ENCODE measurements at regions not wholly inside any gene's neighbourhood (a gene's known extent, or its start where the extent isn't known, plus 50 kb on each side); places are given as distances from the start of the nearest gene placed in this dataset.

- no peak for DNase-seq
Measured at GRCh38 chr3:33936921-33937525, 138.6 kb downstream of the PDCD6IP start.

GRCh38 chr3:33937628-33938027, 139.2 kb downstream of the PDCD6IP start:
- no TSS peak for BruUV-seq (replicated peaks)
- DNase-seq, result no peak
- no peak for TF ChIP-seq CTCF (IDR thresholded peaks at IDR 0.05; ENCODE audit: unreplicated experiment)
- CTCF ChIA-PET, result interaction anchor here (0.6 kb wide), 1 partner anchor 643 kb away, joined by 3 read pairs; no protein-coding TSS in a partner anchor
- H3K36me3 Mint-ChIP-seq (ENCODE audit: insufficient read depth, unreplicated experiment), result no peaks in the 10 kb centered on the region
- peaks cover 41% of the 10 kb centered on the region for H3K27me3 Mint-ChIP-seq (ENCODE audit: unreplicated experiment)
- intact Hi-C loops (cut with micrococcal nuclease; ENCODE audit: unreplicated experiment), result no loop called here
- H3K4me3 Mint-ChIP-seq (ENCODE audit: low read depth, unreplicated experiment), result no peak overlapping the region
- no peaks in the 10 kb centered on the region for H3K4me1 Mint-ChIP-seq (ENCODE audit: low read depth, unreplicated experiment)
- no peaks in the 10 kb centered on the region for H3K9me3 Mint-ChIP-seq (ENCODE audit: low read depth, unreplicated experiment)
- no peak overlapping the region for H3K27ac Mint-ChIP-seq (ENCODE audit: unreplicated experiment)

More at GRCh38 chr3:33936921-33937525, 138.6 kb downstream of the PDCD6IP start:
- H3K36me3 Mint-ChIP-seq (ENCODE audit: insufficient read depth, unreplicated experiment), result no peaks in the 10 kb centered on the region
- no peaks in the 10 kb centered on the region for H3K4me1 Mint-ChIP-seq (ENCODE audit: low read depth, unreplicated experiment)
- BruUV-seq (replicated peaks), result no TSS peak
- TF ChIP-seq CTCF (IDR thresholded peaks at IDR 0.05; ENCODE audit: unreplicated experiment), result no peak
- no peak overlapping the region for H3K27ac Mint-ChIP-seq (ENCODE audit: unreplicated experiment)
- CTCF ChIA-PET, result interaction anchor here (0.6 kb wide), 1 partner anchor 643 kb away, joined by 3 read pairs; no protein-coding TSS in a partner anchor
- no peaks in the 10 kb centered on the region for H3K9me3 Mint-ChIP-seq (ENCODE audit: low read depth, unreplicated experiment)
- intact Hi-C loops (cut with micrococcal nuclease; ENCODE audit: unreplicated experiment), result no loop called here
- peaks cover 41% of the 10 kb centered on the region for H3K27me3 Mint-ChIP-seq (ENCODE audit: unreplicated experiment)
- no peak overlapping the region for H3K4me3 Mint-ChIP-seq (ENCODE audit: low read depth, unreplicated experiment)

- Mint-ChIP-seq H3K9me3 (ENCODE audit: low read depth, unreplicated experiment) (no peaks in the 10 kb centered on the region), H3K36me3 (ENCODE audit: insufficient read depth, unreplicated experiment) (no peaks in the 10 kb centered on the region), H3K27me3 (ENCODE audit: unreplicated experiment) (peaks cover 44% of the 10 kb centered on the region), H3K4me3 (ENCODE audit: low read depth, unreplicated experiment) (no peak overlapping the region), H3K4me1 (ENCODE audit: low read depth, unreplicated experiment) (no peaks in the 10 kb centered on the region), H3K27ac (ENCODE audit: unreplicated experiment) (no peak overlapping the region)
- no peak for DNase-seq
- no peak for TF ChIP-seq CTCF (IDR thresholded peaks at IDR 0.05; ENCODE audit: unreplicated experiment)
- intact Hi-C loops (cut with micrococcal nuclease; ENCODE audit: unreplicated experiment), result no loop called here
- CTCF ChIA-PET, result no interaction called here
- BruUV-seq (replicated peaks), result no TSS peak
Measured at GRCh38 chr3:33940149-33940548, 141.7 kb downstream of the PDCD6IP start.

GRCh38 chr3:33940736-33941135, 142.3 kb downstream of the PDCD6IP start:
- Mint-ChIP-seq H3K36me3 (ENCODE audit: insufficient read depth, unreplicated experiment) (no peaks in the 10 kb centered on the region), H3K27ac (ENCODE audit: unreplicated experiment) (no peak overlapping the region), H3K4me3 (ENCODE audit: low read depth, unreplicated experiment) (no peak overlapping the region), H3K9me3 (ENCODE audit: low read depth, unreplicated experiment) (no peaks in the 10 kb centered on the region), H3K27me3 (ENCODE audit: unreplicated experiment) (peaks cover 38% of the 10 kb centered on the region), H3K4me1 (ENCODE audit: low read depth, unreplicated experiment) (no peaks in the 10 kb centered on the region)
- intact Hi-C loops (cut with micrococcal nuclease; ENCODE audit: unreplicated experiment), result no loop called here
- DNase-seq, result no peak
- TF ChIP-seq CTCF (IDR thresholded peaks at IDR 0.05; ENCODE audit: unreplicated experiment), result no peak
- BruUV-seq (replicated peaks), result no TSS peak
- CTCF ChIA-PET, result no interaction called here

All from Calu3 (cell line).